Progenitor cell of endocrine pancreas (in vitro differentiated cells): ENCODE measurements at regions not wholly inside any gene's neighbourhood (a gene's known extent, or its start where the extent isn't known, plus 50 kb on each side); places are given as distances from the start of the nearest gene placed in this dataset.
"Not testable (repeated sequence)": the region's sequence is repeated elsewhere in the genome, so short reads cannot be mapped to it uniquely, and the experiment has no call there.

Experiments
- DNase-seq: peaks from one replicate; pipeline ENCODE4 v3.0.0; 2021; ENCODE audit warnings: low spot score; ENCODE audit not compliant: unreplicated experiment
- H3K27ac Mint-ChIP-seq: 2 replicates; pipeline ENCODE4 v1.8.0; 2021; ENCODE audit warnings: mild to moderate bottlenecking, moderate library complexity, mixed read lengths
- H3K27me3 Mint-ChIP-seq: 2 replicates; pipeline ENCODE4 v1.8.0; 2021; ENCODE audit warnings: mixed read lengths
- H3K36me3 Mint-ChIP-seq: 2 replicates; pipeline ENCODE4 v1.8.0; 2022; ENCODE audit warnings: mixed read lengths; ENCODE audit not compliant: insufficient read depth
- H3K4me1 Mint-ChIP-seq: 2 replicates; pipeline ENCODE4 v1.8.0; 2021; ENCODE audit warnings: low read depth, mixed read lengths
- H3K4me3 Mint-ChIP-seq: 2 replicates; pipeline ENCODE4 v1.8.0; 2021; ENCODE audit warnings: low read depth, mild to moderate bottlenecking, moderate library complexity, mixed read lengths
- H3K9me3 Mint-ChIP-seq: 2 replicates; pipeline ENCODE4 v1.8.0; 2021; ENCODE audit warnings: low read depth, mixed read lengths
- CTCF ChIP-seq: fragments of 200-600 bp; sonication (generic); IDR thresholded peaks from one replicate; pipeline ENCODE4 v1.5.0; 2021; ENCODE audit warnings: antibody characterized with exemption, mild to moderate bottlenecking; ENCODE audit not compliant: unreplicated experiment

GRCh38 chr2:156765450-156765849, 329.3 kb downstream of the GPD2 start:
- Mint-ChIP-seq H3K36me3 (no peaks in the 10 kb centered on the region), H3K4me3 (no peak overlapping the region), H3K4me1 (no peaks in the 10 kb centered on the region), H3K27ac (no peak overlapping the region), H3K27me3 (no peaks in the 10 kb centered on the region), H3K9me3 (peaks cover 12% of the 10 kb centered on the region)
- no peak for TF ChIP-seq CTCF
- no peak for DNase-seq

GRCh38 chr2:156769802-156770201, 333.6 kb downstream of the GPD2 start:
- H3K27ac Mint-ChIP-seq: no peak overlapping the region
- H3K4me3 Mint-ChIP-seq: no peak overlapping the region
- peaks cover 8% of the 10 kb centered on the region for H3K9me3 Mint-ChIP-seq
- no peaks in the 10 kb centered on the region for H3K36me3 Mint-ChIP-seq
- no peaks in the 10 kb centered on the region for H3K27me3 Mint-ChIP-seq
- no peaks in the 10 kb centered on the region for H3K4me1 Mint-ChIP-seq
- no peak for DNase-seq
- TF ChIP-seq CTCF: no peak

- peaks cover 8% of the 10 kb centered on the region for H3K9me3 Mint-ChIP-seq
- TF ChIP-seq CTCF: no peak
- no peaks in the 10 kb centered on the region for H3K27me3 Mint-ChIP-seq
- no peak overlapping the region for H3K27ac Mint-ChIP-seq
- H3K4me1 Mint-ChIP-seq: peaks cover 2% of the 10 kb centered on the region
- H3K4me3 Mint-ChIP-seq: no peak overlapping the region
- DNase-seq: no peak
- H3K36me3 Mint-ChIP-seq: peaks cover 1% of the 10 kb centered on the region
Observed at GRCh38 chr2:156778916-156779315, 342.7 kb downstream of the GPD2 start.

GRCh38 chr2:156779416-156780120, 343.4 kb downstream of the GPD2 start:
- Mint-ChIP-seq H3K4me1 (peaks cover 2% of the 10 kb centered on the region), H3K27ac (no peak overlapping the region), H3K9me3 (peaks cover 8% of the 10 kb centered on the region), H3K27me3 (no peaks in the 10 kb centered on the region), H3K36me3 (peaks cover 1% of the 10 kb centered on the region), H3K4me3 (no peak overlapping the region)
- DNase-seq: no peak
- no peak for TF ChIP-seq CTCF

- not testable (repeated sequence) for H3K27ac Mint-ChIP-seq
Observed at GRCh38 chr2:156781677-156782076, 345.5 kb downstream of the GPD2 start.

GRCh38 chr2:156784020-156784701, 348.0 kb downstream of the GPD2 start:
- peaks cover 1% of the 10 kb centered on the region for H3K36me3 Mint-ChIP-seq
- no peak overlapping the region for H3K27ac Mint-ChIP-seq
- no peak for DNase-seq
- peaks cover 8% of the 10 kb centered on the region for H3K9me3 Mint-ChIP-seq
- no peaks in the 10 kb centered on the region for H3K27me3 Mint-ChIP-seq
- no peak for TF ChIP-seq CTCF
- H3K4me1 Mint-ChIP-seq: peaks cover 2% of the 10 kb centered on the region
- H3K4me3 Mint-ChIP-seq: no peak overlapping the region

More at GRCh38 chr2:156781677-156782076, 345.5 kb downstream of the GPD2 start:
- not testable (repeated sequence) for H3K27me3 Mint-ChIP-seq, H3K9me3 Mint-ChIP-seq, H3K4me1 Mint-ChIP-seq, H3K36me3 Mint-ChIP-seq, H3K4me3 Mint-ChIP-seq, DNase-seq
